GM23338 (cell line): ENCODE measurements at regions not wholly inside any gene's neighbourhood (a gene's known extent, or its start where the extent isn't known, plus 50 kb on each side); places are given as distances from the start of the nearest gene placed in this dataset.

ENCODE experiments used
- ATAC-seq: fragments of 200-7000 bp; cut with Tn5 transposase; 3 replicates; pipeline ENCODE4 v1.9.1; 2020
- DNase-seq: peaks from one replicate; pipeline ENCODE4 v3.0.0-alpha.2; 2015; ENCODE audit warnings: low spot score
- H2AFZ ChIP-seq: fragments of 200-600 bp; sonication (generic); 2 replicates; pipeline ENCODE4 v1.8.0; 2016; ENCODE audit warnings: antibody characterized with exemption, mild to moderate bottlenecking, moderate library complexity
- H3F3A ChIP-seq: fragments of 200-600 bp; sonication (generic); replicated peaks from 2 replicates; pipeline ENCODE4 v1.8.0; 2017; ENCODE audit warnings: antibody characterized with exemption, mixed run types, low read depth
- H3K27ac ChIP-seq: fragments of 200-600 bp; sonication (generic); 2 replicates; pipeline ENCODE4 v1.6.1; 2016; ENCODE audit warnings: low read depth
- H3K27me3 ChIP-seq: fragments of 200-600 bp; sonication (generic); 2 replicates; pipeline ENCODE4 v1.8.0; 2016; ENCODE audit warnings: mild to moderate bottlenecking, mixed run types, moderate library complexity; ENCODE audit not compliant: insufficient read depth
- H3K36me3 ChIP-seq: fragments of 200-600 bp; sonication (generic); 2 replicates; pipeline ENCODE4 v1.8.0; 2016; ENCODE audit warnings: mild to moderate bottlenecking; ENCODE audit not compliant: insufficient read depth
- H3K4me1 ChIP-seq: fragments of 200-600 bp; sonication (generic); 2 replicates; pipeline ENCODE4 v1.8.0; 2016; ENCODE audit warnings: mild to moderate bottlenecking, moderate library complexity; ENCODE audit not compliant: insufficient read depth
- H3K4me2 ChIP-seq: fragments of 200-600 bp; sonication (generic); 2 replicates; pipeline ENCODE4 v1.7.1; 2017; ENCODE audit warnings: mixed run types
- H3K4me3 ChIP-seq: fragments of 200-600 bp; sonication (generic); 2 replicates; pipeline ENCODE4 v1.6.1; 2016; ENCODE audit warnings: mixed run types
- H3K79me2 ChIP-seq: fragments of 200-600 bp; sonication (generic); replicated peaks from 2 replicates; pipeline ENCODE4 v1.8.0; 2017; ENCODE audit warnings: mild to moderate bottlenecking; ENCODE audit not compliant: insufficient read depth
- H3K9me2 ChIP-seq: fragments of 200-600 bp; sonication (generic); 2 replicates; pipeline ENCODE4 v1.8.0; 2017; ENCODE audit not compliant: insufficient read depth
- H4K20me1 ChIP-seq: fragments of 200-600 bp; sonication (generic); replicated peaks from 2 replicates; pipeline ENCODE4 v1.8.0; 2017; ENCODE audit warnings: mild to moderate bottlenecking; ENCODE audit not compliant: insufficient read depth
- H3K27ac Mint-ChIP-seq: 2 replicates; pipeline ENCODE4 v1.8.0; 2020; ENCODE audit warnings: inconsistent platforms, mild to moderate bottlenecking, moderate library complexity, mixed read lengths
- H3K27me3 Mint-ChIP-seq: 3 replicates; pipeline ENCODE4 v1.8.0; 2022; ENCODE audit warnings: low read depth, mild to moderate bottlenecking, moderate library complexity, mixed read lengths, inconsistent platforms; ENCODE audit not compliant: insufficient read depth, poor library complexity
- H3K36me3 Mint-ChIP-seq: 3 replicates; pipeline ENCODE4 v1.8.0; 2021; ENCODE audit warnings: low read depth, mild to moderate bottlenecking, inconsistent platforms, moderate library complexity, mixed read lengths
- H3K4me1 Mint-ChIP-seq: 3 replicates; pipeline ENCODE4 v1.8.0; 2020; ENCODE audit warnings: mild to moderate bottlenecking, inconsistent platforms, mixed read lengths
- H3K4me3 Mint-ChIP-seq: 3 replicates; pipeline ENCODE4 v1.8.0; 2021; ENCODE audit warnings: moderate library complexity, mild to moderate bottlenecking, inconsistent platforms, mixed read lengths
- H3K9me3 Mint-ChIP-seq: 3 replicates; pipeline ENCODE4 v1.8.0; 2020; ENCODE audit warnings: moderate library complexity, mild to moderate bottlenecking, inconsistent platforms, mixed read lengths
- CREB1 ChIP-seq: fragments of 250-450 bp; sonication (Bioruptor Pico); IDR thresholded peaks from 2 replicates; pipeline ENCODE4 v1.5.0; 2020; ENCODE audit warnings: low read depth, mild to moderate bottlenecking, moderate library complexity
- CTCF ChIP-seq, 2 experiments: fragments of 200-600 bp in 1 of 2; sonication (generic) in 1 of 2; conservative IDR thresholded peaks; 2 replicates each; pipeline versions ENCODE4 v1.5.1 to v1.6.1; 2016 to 2017; ENCODE audit warnings: antibody characterized with exemption in 2 of 2, low read depth in 2 of 2, mild to moderate bottlenecking in 2 of 2, moderate library complexity in 1 of 2
- ETS1 ChIP-seq: IDR thresholded peaks from 2 replicates; pipeline ENCODE4 v1.6.1; 2016; ENCODE audit warnings: antibody characterized with exemption
- EZH2 ChIP-seq: fragments of 200-600 bp; sonication (generic); IDR thresholded peaks from one replicate; pipeline ENCODE4 v1.8.0; 2017; ENCODE audit warnings: antibody characterized with exemption, mild to moderate bottlenecking, low read depth; ENCODE audit not compliant: unreplicated experiment
- EZH2phosphoT487 ChIP-seq: fragments of 200-600 bp; sonication (generic); IDR thresholded peaks from one replicate; pipeline ENCODE4 v1.8.1; 2018; ENCODE audit warnings: antibody characterized with exemption; ENCODE audit not compliant: unreplicated experiment
- JUNB ChIP-seq: IDR thresholded peaks from one replicate; pipeline ENCODE4 v1.6.1; 2016; ENCODE audit warnings: antibody characterized with exemption; ENCODE audit not compliant: unreplicated experiment
- NANOG ChIP-seq: IDR thresholded peaks from 2 replicates; pipeline ENCODE4 v1.6.1; 2016; ENCODE audit warnings: antibody characterized with exemption, borderline replicate concordance
- POLR2AphosphoS5 ChIP-seq: IDR thresholded peaks from 2 replicates; pipeline ENCODE4 v1.6.1; 2016; ENCODE audit warnings: antibody characterized with exemption, low read depth
- REST ChIP-seq: IDR thresholded peaks from one replicate; pipeline ENCODE4 v1.6.1; 2018; ENCODE audit warnings: antibody characterized with exemption; ENCODE audit not compliant: unreplicated experiment
- STAT1 ChIP-seq: IDR thresholded peaks from one replicate; pipeline ENCODE4 v1.6.1; 2016; ENCODE audit warnings: antibody characterized with exemption; ENCODE audit not compliant: unreplicated experiment
- ZNF114 ChIP-seq: fragments of 250-450 bp; sonication (Bioruptor Pico); IDR thresholded peaks from 2 replicates; pipeline ENCODE4 v1.5.0; 2020; ENCODE audit warnings: mild to moderate bottlenecking, moderate library complexity
- ZNF331 ChIP-seq: fragments of 250-450 bp; sonication (Bioruptor Pico); IDR thresholded peaks from 2 replicates; pipeline ENCODE4 v1.5.0; 2020; ENCODE audit warnings: low read depth, mild to moderate bottlenecking, moderate library complexity
- ZNF462 ChIP-seq: fragments of 250-450 bp; sonication (Bioruptor Pico); IDR thresholded peaks from 2 replicates; pipeline ENCODE4 v1.5.0; 2020; ENCODE audit warnings: mild to moderate bottlenecking, moderate library complexity

- TF ChIP-seq EZH2phosphoT487 (no peak), EZH2 (no peak)
These were observed 191.5 kb upstream of the ASIC2 start (continued) for GRCh38 chr17:33484559-33484958.

GRCh38 chr17:33486135-33486885, 193.2 kb upstream of the ASIC2 start:
- Histone ChIP-seq H3K79me2 (no peaks in the 10 kb centered on the region), H3K27ac (no peak overlapping the region), H3K4me3 (no peak overlapping the region), H2AFZ (no peak overlapping the region), H3K27me3 (no peaks in the 10 kb centered on the region), H3K9me2 (no peaks in the 10 kb centered on the region), H3F3A (no peaks in the 10 kb centered on the region), H4K20me1 (no peaks in the 10 kb centered on the region), H3K36me3 (no peaks in the 10 kb centered on the region), H3K4me2 (no peak overlapping the region), H3K4me1 (no peaks in the 10 kb centered on the region)
- Mint-ChIP-seq H3K27me3 (peaks cover 11% of the 10 kb centered on the region), H3K4me3 (no peak overlapping the region), H3K4me1 (no peaks in the 10 kb centered on the region), H3K27ac (no peak overlapping the region), H3K36me3 (no peaks in the 10 kb centered on the region), H3K9me3 (no peaks in the 10 kb centered on the region)
- ATAC-seq (no peak), DNase-seq (no peak)
- TF ChIP-seq ZNF462 (CRISPR knock-in tag) (no peak), CTCF (conservative IDR thresholded peaks at IDR 0.05; ENCODE audit: low read depth in 2 of 2) (no peak), CREB1 (CRISPR knock-in tag) (no peak), EZH2 (no peak), ZNF331 (no peak), EZH2phosphoT487 (no peak), STAT1 (no peak), NANOG (no peak), POLR2AphosphoS5 (no peak), ETS1 (no peak), JUNB (no peak), ZNF114 (CRISPR knock-in tag) (no peak), REST (no peak)
